Liver (tissue), 8 donors: ENCODE measurements at regions not wholly inside any gene's neighbourhood (a gene's known extent, or its start where the extent isn't known, plus 50 kb on each side); places are given as distances from the start of the nearest gene placed in this dataset.

Experiments used
- DNase-seq: peaks from one replicate; pipeline ENCODE4 v3.0.0-alpha.2; 2017; ENCODE audit warnings: low spot score
- H3K27ac ChIP-seq, 2 donors: one replicate each; pipeline ENCODE4 v1.7.0; 2013; ENCODE audit warnings: inconsistent platforms in 2 of 2, low read length in 2 of 2, control low read depth in 1 of 2, low read depth in 1 of 2, mild to moderate bottlenecking in 1 of 2
- H3K27me3 ChIP-seq, 4 donors: one replicate each; pipeline versions ENCODE4 v1.6.1 to v1.7.0; 2013; ENCODE audit warnings: low read length in 3 of 4, inconsistent platforms in 1 of 4, mild to moderate bottlenecking in 1 of 4, moderate library complexity in 1 of 4; ENCODE audit not compliant: control insufficient read depth in 4 of 4, insufficient read depth in 4 of 4
- H3K36me3 ChIP-seq, 4 donors: one replicate each; pipeline versions ENCODE4 v1.6.1 to v1.7.0; 2013; ENCODE audit warnings: low read length in 3 of 4, mild to moderate bottlenecking in 3 of 4, low read depth in 1 of 4, moderate library complexity in 1 of 4; ENCODE audit not compliant: control insufficient read depth in 4 of 4, insufficient read depth in 3 of 4
- H3K4me1 ChIP-seq, 4 donors: one replicate each; pipeline versions ENCODE4 v1.6.1 to v1.7.0; 2013; ENCODE audit warnings: low read length in 3 of 4, mild to moderate bottlenecking in 3 of 4, moderate library complexity in 1 of 4; ENCODE audit not compliant: control insufficient read depth in 4 of 4, insufficient read depth in 4 of 4
- H3K4me3 ChIP-seq, 3 donors: one replicate each; pipeline versions ENCODE4 v1.6.1 to v1.7.0; 2013; ENCODE audit warnings: low read length in 3 of 3, control low read depth in 1 of 3, low read depth in 1 of 3, mild to moderate bottlenecking in 1 of 3
- H3K9ac ChIP-seq, 2 donors: one replicate each; pipeline ENCODE4 v1.7.0; 2013; ENCODE audit warnings: low read length in 2 of 2, mild to moderate bottlenecking in 2 of 2, moderate library complexity in 2 of 2, control low read depth in 1 of 2, low read depth in 1 of 2
- H3K9me3 ChIP-seq, 4 donors: one replicate each; pipeline versions ENCODE4 v1.6.1 to v1.7.0; 2013; ENCODE audit warnings: low read length in 3 of 4; ENCODE audit not compliant: control insufficient read depth in 4 of 4
- CTCF ChIP-seq: fragments of 150-350 bp; IDR thresholded peaks from 2 replicates; pipeline ENCODE4 v1.5.1; 2017; ENCODE audit warnings: improper control_type of control experiment, low read depth, low read length; ENCODE audit not compliant: missing input control
- EGR1 ChIP-seq, 2 donors: IDR thresholded peaks; 2 replicates each; pipeline ENCODE4 v1.6.1; 2016 to 2018; ENCODE audit warnings: antibody characterized with exemption in 2 of 2, low read depth in 2 of 2
- FOXA1 ChIP-seq: IDR thresholded peaks from 2 replicates; pipeline ENCODE4 v1.6.1; 2016; ENCODE audit warnings: antibody characterized with exemption
- FOXA2 ChIP-seq: IDR thresholded peaks from 2 replicates; pipeline ENCODE4 v1.6.1; 2016; ENCODE audit warnings: antibody characterized with exemption
- GABPA ChIP-seq, 2 donors: IDR thresholded peaks in 1 of 2; conservative IDR thresholded peaks in 1 of 2; 2 replicates each; pipeline ENCODE4 v1.6.1; 2016; ENCODE audit warnings: antibody characterized with exemption in 2 of 2, mild to moderate bottlenecking in 1 of 2, moderate library complexity in 1 of 2
- HNF4A ChIP-seq, 2 donors: conservative IDR thresholded peaks; 2 replicates each; pipeline ENCODE4 v1.6.1; 2016; ENCODE audit warnings: antibody characterized with exemption in 2 of 2, mild to moderate bottlenecking in 2 of 2
- HNF4G ChIP-seq: IDR thresholded peaks from 2 replicates; pipeline ENCODE4 v1.6.1; 2016; ENCODE audit warnings: antibody characterized with exemption
- JUND ChIP-seq, 2 donors: IDR thresholded peaks; 2 replicates each; pipeline ENCODE4 v1.6.1; 2016; ENCODE audit warnings: antibody characterized with exemption in 2 of 2
- MAX ChIP-seq: IDR thresholded peaks from 2 replicates; pipeline ENCODE4 v1.6.1; 2016; ENCODE audit warnings: antibody characterized with exemption
- NR2F2 ChIP-seq: IDR thresholded peaks from 2 replicates; pipeline ENCODE4 v1.6.1; 2016; ENCODE audit warnings: antibody characterized with exemption
- RAD21 ChIP-seq, 2 donors: IDR thresholded peaks; 2 replicates each; pipeline ENCODE4 v1.6.1; 2016; ENCODE audit warnings: antibody characterized with exemption in 2 of 2, mild to moderate bottlenecking in 2 of 2
- RXRA ChIP-seq, 2 donors: IDR thresholded peaks; 2 replicates each; pipeline ENCODE4 v1.6.1; 2017 to 2018; ENCODE audit warnings: antibody characterized with exemption in 2 of 2, mild to moderate bottlenecking in 1 of 2
- SP1 ChIP-seq: IDR thresholded peaks from 2 replicates; pipeline ENCODE4 v1.6.1; 2018; ENCODE audit warnings: antibody characterized with exemption, mild to moderate bottlenecking
- TAF1 ChIP-seq: conservative IDR thresholded peaks from 2 replicates; pipeline ENCODE4 v1.6.1; 2016; ENCODE audit warnings: antibody characterized with exemption, mild to moderate bottlenecking
- YY1 ChIP-seq: IDR thresholded peaks from 2 replicates; pipeline ENCODE4 v1.6.1; 2016; ENCODE audit warnings: antibody characterized with exemption, mild to moderate bottlenecking
- WGBS: extraction: QIAGEN DNeasy Blood & Tissue Kit; methylation state at CpG from one replicate; pipeline ENCODE4 v1.1.7; 2013; 5-methylcytosine and 5-hydroxymethylcytosine counted together
- TF ChIP-seq, protein P1 (sequence below): IDR thresholded peaks from 2 replicates; pipeline ENCODE4 v1.6.1; 2016; ENCODE audit warnings: antibody characterized with exemption
- TF ChIP-seq, protein P2 (sequence below): IDR thresholded peaks from 2 replicates; pipeline ENCODE4 v1.6.1; 2016; ENCODE audit warnings: antibody characterized with exemption
- TF ChIP-seq, protein P3 (sequence below): IDR thresholded peaks from 2 replicates; pipeline ENCODE4 v1.6.1; 2016; ENCODE audit warnings: antibody characterized with exemption, mild to moderate bottlenecking
- donor health status: healthy.
- donor health status: healthy.
- donor health status: healthy.
- donor health status: healthy.
- donor health status: healthy.

GRCh38 chr4:116551806-116552205 is 533.6 kb downstream of the TRAM1L1 start (continued):
- TF ChIP-seq, protein P1, sequence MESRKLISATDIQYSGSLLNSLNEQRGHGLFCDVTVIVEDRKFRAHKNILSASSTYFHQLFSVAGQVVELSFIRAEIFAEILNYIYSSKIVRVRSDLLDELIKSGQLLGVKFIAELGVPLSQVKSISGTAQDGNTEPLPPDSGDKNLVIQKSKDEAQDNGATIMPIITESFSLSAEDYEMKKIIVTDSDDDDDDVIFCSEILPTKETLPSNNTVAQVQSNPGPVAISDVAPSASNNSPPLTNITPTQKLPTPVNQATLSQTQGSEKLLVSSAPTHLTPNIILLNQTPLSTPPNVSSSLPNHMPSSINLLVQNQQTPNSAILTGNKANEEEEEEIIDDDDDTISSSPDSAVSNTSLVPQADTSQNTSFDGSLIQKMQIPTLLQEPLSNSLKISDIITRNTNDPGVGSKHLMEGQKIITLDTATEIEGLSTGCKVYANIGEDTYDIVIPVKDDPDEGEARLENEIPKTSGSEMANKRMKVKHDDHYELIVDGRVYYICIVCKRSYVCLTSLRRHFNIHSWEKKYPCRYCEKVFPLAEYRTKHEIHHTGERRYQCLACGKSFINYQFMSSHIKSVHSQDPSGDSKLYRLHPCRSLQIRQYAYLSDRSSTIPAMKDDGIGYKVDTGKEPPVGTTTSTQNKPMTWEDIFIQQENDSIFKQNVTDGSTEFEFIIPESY, result no peak
- no peak for TF ChIP-seq EGR1 (IDR thresholded peaks at IDR 0.05; ENCODE audit: low read depth in 2 of 2)
- TF ChIP-seq GABPA (IDR thresholded peaks at IDR 0.05 in 1 of 2, conservative IDR thresholded peaks at IDR 0.05 in 1 of 2), result no peak
- no peak for TF ChIP-seq JUND (IDR thresholded peaks at IDR 0.05)
- no peak for TF ChIP-seq RXRA (IDR thresholded peaks at IDR 0.05)

DNA sequence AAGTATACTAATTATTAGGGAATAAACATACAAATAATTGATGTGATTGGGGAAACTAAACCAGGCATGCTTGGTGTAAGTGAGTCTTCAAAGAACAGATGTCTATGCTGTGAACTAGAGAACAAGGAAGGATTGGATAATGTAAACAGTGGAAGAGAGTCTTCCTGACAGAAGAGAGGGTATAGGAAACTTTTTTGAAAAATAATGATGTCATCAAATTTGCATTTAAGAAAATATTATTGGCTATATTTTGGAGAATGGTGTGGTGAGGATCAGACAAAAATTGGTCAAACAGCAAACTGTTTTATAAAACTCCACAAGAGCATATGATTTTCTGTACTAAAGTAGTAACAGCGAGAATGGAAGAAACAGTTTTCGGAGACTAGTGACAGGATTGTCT is 537.7 kb downstream of the TRAM1L1 start:
- no peaks in the 10 kb centered on the region for H3K36me3 ChIP-seq
- no peak overlapping the region for H3K27ac ChIP-seq
- no peak for DNase-seq
- H3K4me3 ChIP-seq, result no peak overlapping the region
- no peaks in the 10 kb centered on the region for H3K27me3 ChIP-seq
- H3K9ac ChIP-seq, result no peak overlapping the region
- 87% methylated on average over 2 of the region's 2 CpGs for WGBS
- no peaks in the 10 kb centered on the region for H3K4me1 ChIP-seq
- TF ChIP-seq, protein P1, result no peak
- TF ChIP-seq, protein P2, sequence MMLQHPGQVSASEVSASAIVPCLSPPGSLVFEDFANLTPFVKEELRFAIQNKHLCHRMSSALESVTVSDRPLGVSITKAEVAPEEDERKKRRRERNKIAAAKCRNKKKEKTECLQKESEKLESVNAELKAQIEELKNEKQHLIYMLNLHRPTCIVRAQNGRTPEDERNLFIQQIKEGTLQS, result no peak
- TF ChIP-seq SP1, result no peak
- TF ChIP-seq FOXA1, result no peak
- TF ChIP-seq, protein P3, sequence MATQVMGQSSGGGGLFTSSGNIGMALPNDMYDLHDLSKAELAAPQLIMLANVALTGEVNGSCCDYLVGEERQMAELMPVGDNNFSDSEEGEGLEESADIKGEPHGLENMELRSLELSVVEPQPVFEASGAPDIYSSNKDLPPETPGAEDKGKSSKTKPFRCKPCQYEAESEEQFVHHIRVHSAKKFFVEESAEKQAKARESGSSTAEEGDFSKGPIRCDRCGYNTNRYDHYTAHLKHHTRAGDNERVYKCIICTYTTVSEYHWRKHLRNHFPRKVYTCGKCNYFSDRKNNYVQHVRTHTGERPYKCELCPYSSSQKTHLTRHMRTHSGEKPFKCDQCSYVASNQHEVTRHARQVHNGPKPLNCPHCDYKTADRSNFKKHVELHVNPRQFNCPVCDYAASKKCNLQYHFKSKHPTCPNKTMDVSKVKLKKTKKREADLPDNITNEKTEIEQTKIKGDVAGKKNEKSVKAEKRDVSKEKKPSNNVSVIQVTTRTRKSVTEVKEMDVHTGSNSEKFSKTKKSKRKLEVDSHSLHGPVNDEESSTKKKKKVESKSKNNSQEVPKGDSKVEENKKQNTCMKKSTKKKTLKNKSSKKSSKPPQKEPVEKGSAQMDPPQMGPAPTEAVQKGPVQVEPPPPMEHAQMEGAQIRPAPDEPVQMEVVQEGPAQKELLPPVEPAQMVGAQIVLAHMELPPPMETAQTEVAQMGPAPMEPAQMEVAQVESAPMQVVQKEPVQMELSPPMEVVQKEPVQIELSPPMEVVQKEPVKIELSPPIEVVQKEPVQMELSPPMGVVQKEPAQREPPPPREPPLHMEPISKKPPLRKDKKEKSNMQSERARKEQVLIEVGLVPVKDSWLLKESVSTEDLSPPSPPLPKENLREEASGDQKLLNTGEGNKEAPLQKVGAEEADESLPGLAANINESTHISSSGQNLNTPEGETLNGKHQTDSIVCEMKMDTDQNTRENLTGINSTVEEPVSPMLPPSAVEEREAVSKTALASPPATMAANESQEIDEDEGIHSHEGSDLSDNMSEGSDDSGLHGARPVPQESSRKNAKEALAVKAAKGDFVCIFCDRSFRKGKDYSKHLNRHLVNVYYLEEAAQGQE, result no peak
- no peak for TF ChIP-seq MAX
- no peak for TF ChIP-seq RXRA (IDR thresholded peaks at IDR 0.05)
- TF ChIP-seq HNF4A (conservative IDR thresholded peaks at IDR 0.05), result no peak
- no peak for TF ChIP-seq HNF4G
- TF ChIP-seq FOXA2, result no peak
- TF ChIP-seq NR2F2, result no peak
- no peak for TF ChIP-seq GABPA (IDR thresholded peaks at IDR 0.05 in 1 of 2, conservative IDR thresholded peaks at IDR 0.05 in 1 of 2)
- TF ChIP-seq YY1, result no peak
- TF ChIP-seq CTCF, result no peak
- no peak for TF ChIP-seq TAF1
- no peak for TF ChIP-seq JUND (IDR thresholded peaks at IDR 0.05)
- no peak for TF ChIP-seq EGR1 (IDR thresholded peaks at IDR 0.05; ENCODE audit: low read depth in 2 of 2)
- no peak for TF ChIP-seq RAD21 (IDR thresholded peaks at IDR 0.05)
- no peaks in the 10 kb centered on the region for H3K9me3 ChIP-seq
